ENCODE measurements at regions not wholly inside any gene's neighbourhood (a gene's known extent, or its start where the extent isn't known, plus 50 kb on each side); places are given as distances from the start of the nearest gene placed in this dataset.
"Not testable (repeated sequence)": the region's sequence is repeated elsewhere in the genome, so short reads cannot be mapped to it uniquely, and the experiment has no call there.

DNA sequence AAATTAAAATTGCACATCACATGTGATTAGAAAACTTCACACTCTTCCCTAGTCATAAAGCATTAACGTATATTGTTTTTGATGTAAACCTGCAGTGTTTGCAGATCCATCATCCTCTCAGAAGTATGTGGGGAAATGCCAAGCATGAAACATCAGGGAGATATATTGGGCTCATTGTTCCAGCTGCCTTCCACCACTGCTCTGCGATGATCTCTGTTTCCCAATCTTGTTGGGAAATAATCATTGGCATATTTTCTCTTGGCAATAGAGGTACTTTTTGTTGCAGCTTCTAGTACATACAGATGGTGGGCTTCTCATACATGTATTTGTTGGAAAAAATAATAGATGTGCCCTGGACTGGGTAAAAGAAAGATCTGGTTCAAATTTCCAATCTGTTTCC lies 466.3 kb upstream of the HS3ST1 start:
- DNase-seq, result no peak

DNA sequence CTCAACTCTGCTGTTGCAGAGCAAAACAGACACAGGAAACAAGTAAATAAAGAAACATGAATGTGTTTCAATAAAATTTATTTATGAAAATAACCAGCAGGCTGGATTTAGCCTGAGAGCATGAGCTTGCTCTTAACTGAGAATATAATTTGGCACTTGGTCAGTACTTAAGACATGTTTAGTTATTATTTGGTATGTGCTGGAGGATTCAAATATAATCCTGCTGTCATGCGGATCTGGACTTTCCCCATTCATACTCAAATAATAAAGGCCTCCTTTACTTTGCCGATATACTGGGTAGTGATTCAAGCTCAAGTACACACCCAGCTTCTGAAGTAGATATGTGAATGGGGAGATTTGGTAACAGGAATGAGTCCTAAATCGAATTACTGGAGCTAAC lies 465.5 kb upstream of the HS3ST1 start:
- DNase-seq, result no peak

DNA sequence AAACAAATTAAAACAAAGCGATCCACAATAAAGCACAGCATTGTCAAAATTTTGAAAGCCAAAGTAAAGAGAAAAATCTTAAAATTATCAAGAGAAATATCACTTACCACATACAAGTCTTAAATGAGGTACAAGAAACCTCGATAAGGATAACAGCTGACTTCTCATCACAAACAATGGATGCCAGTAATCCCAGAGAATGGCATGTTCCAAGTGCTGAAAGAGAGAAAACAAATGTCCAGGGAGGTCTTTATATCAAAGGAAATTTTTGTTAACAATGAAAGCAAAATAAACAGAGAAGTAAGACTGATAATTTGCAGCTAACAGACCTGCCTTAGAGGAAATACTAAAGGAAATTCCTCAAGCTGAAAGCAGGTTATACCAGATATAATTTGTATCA lies 460.4 kb upstream of the HS3ST1 start:
- no peak for DNase-seq

DNA sequence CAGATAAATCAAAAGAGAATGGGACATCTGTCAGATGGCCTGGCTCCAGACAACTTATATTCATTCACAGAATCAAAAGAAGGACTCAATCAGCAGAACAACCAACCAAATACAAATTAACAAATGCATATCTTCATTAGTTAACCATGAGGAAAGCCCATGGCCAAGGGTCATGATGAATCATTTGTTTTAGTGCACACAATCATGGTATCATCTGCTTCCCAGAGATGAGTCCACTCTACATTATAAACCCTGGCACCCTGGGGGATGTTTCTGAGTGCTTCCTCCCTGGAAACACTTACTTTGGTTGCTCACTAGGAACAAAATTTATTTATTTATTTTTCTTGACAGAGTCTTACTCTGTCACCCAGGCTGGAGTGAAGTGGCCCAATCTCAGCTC lies 453.3 kb upstream of the HS3ST1 start:
- no peak for DNase-seq

DNA sequence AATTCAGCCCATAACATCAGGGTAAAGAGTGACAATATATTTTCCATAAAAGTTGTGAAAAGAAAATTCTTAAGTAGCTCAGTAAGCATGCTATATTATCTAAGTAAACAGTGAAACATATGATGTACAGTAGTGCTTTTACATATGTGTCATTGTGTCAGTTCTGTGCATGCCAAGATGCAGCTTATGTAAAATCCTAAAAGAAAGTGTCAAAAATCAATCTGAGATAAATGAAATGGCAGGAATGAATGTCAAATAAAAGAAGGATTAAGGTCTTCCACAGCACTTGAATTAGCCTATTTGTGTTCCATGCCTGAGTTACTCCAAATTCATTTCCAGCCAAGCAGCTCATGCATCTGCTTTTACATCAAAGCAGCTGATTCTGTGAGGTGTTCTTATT lies 452.7 kb upstream of the HS3ST1 start:
- no peak for DNase-seq

DNA sequence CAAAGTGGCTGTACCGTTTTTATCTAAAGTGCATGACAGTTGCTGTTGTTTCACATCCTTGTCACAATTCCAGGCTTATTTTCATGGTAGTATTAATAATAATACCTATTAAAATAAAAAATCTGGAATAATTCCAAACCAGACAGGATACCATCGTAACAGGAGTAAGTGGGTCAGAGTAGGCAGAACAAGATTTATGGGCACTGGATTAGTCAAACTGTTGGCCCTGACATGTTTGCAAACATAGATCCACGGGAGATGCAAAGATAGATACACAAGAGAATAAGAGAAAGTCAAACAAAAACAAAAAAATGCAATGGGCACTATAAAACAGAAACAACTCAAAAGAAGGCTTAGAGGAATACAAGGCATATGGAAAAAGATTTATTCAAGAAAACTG lies 449.5 kb upstream of the HS3ST1 start:
- no peak for DNase-seq

DNA sequence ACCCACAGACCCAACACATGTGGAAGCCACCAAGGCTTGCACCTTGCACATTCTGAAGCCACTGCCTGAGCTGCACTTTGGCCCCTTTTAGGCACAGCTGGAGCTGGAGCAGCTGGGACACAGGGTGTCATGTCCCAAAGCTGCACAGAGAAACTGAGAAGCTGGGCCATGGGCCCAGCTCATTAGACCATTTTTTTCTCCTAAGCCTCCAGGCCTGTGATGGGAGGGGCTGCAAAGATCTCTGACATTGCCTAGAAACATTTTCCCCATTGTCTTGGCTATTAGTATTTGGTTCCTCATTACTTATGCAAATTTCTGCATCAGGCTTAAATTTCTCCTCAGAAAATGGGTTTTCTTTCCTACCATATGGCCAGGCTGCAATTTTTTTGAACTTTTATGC lies 447.4 kb upstream of the HS3ST1 start:
- no peak for DNase-seq

DNA sequence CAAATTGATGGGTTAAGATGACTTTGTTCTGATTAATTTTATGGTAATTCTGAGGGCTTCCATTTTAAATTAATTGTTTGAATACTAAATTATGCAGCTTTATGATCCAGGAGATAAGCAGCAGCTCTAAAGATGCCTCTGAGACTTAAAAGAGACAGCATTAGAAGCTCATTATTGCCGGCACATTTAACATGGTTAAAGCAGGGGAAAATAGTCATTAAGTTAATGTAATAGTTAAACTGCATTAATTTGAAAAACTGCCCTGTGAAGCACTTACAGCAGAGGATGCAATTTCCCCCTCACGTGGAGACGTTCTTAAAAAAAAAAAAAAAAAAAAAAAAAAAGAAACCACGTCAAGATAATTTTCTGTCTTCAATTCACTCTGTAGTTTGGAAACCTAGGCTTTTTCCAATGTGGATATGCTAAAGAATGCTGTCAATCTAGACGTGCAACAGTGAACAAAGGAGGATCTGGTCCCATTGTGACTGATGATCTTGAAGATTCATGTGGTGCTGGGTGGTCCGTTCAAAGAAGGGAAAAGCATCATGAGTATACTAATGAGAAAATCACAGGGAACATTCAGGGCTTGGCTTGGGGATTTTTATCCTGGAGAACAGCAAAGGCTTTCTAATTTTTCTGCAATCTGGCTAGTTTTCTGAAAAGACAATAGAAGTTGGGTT lies 440.6 kb upstream of the HS3ST1 start:
- no peak for DNase-seq

DNA sequence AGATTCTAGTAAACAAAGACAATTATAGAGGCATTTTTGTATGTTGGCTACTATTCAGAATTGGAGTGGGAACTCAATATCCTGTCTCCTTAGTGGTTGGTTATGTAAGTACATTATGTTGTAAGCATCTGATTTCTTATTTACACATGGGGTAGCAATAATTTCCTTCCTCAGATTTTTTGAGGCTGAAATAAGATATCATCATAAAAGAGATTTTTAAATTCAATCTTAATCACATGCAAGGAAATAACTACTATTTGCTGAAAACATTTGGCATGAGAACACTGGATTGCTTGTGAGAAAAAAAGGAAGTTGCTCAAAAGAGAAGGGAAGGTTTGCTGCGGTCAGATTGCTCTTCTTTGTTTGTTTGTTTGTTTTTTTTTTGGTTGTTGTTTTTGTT lies 437.7 kb upstream of the HS3ST1 start:
- DNase-seq, result no peak

DNA sequence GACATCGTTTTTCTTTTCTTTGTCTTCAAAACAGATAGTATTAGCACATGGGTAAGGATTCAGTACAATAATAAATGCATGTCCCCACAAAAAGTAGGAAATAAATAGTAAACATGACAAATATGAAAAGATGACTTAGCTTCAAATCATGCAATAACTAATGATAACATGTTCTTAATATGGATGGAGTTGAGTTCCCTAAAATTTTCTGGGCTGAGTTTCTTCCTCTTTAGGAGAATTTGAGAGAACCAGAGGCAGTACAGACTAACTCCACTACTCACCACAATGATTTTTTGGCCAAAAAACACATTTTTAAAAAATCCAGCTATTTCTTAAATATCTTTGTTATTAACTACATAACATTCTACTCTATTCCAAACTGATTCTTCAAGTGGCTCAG lies 432.3 kb upstream of the HS3ST1 start:
- DNase-seq, result no peak

DNA sequence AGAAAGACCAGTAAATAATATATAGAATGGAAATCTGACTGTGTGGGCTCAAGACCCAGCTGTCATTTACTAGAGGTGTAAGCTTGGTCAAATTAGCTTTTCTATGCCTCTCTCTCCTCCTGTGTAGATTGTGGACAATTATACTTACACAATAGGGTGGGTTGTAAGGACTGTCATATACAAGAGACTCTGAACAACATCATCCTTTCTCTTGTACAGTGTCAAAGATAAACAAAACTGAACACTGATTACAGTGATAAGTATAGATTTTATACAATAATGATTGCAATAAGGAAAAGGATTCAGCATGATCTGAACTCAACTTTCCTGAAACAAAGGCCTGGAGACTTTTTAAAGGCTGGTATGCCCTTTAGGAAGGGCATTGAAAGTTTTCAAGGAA lies 429.2 kb upstream of the HS3ST1 start:
- no peak for DNase-seq

DNA sequence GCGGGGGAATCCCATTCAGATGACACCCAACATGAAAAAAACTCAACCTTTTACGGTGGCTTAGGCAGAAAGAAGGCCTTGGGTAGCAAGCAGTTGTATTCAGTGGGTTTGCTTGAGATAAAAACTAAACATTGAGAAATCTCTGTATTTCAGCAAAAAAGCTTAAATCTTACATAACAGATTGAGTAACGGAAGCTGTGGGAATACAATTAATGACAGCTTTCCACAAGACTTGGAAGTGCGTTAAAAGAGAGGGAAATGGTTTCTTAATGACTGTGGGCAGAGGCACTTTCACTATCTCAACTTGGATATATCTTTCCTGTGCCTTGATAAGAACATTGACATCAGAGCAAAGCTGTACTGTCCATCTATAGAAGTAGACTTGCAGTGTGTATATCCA lies 418.5 kb upstream of the HS3ST1 start:
- DNase-seq, result peak; percentile 22

DNA sequence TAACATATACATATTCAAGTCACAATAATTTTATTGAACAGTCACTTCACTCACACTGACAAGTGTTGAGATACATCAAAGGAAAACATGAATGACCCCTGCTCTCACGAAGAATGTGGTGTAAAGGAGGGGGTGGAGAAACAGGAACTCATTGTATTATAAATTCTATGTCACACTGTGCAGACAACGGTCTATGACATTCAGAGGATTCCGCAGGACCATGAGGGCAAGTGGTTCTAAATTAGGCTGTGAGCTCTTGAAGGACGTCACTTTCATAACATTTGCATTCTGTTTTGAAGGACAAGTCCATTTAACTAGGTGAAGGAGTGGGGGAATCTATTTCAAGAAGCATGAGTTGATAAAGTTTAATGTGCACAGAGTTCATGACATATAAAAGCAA lies 415.2 kb upstream of the HS3ST1 start:
- DNase-seq, result no peak

DNA sequence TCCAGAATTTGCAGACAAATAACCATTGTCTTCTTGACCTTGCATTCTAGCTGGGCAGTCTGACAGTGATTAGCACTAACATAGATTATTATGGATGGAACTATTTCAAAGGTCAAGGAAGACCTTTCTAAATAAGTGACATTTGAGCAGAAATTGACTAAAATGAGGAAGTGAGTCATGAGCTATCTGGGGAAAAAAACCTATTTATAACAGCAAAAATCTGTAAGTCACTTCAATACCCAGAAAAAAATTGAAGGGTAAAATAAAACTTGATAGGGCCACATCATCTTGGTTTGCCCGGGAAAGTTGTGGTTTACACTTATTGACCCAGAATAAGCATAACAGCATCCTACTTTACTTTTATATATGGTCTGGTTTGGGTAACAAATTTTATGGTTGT lies 414.6 kb upstream of the HS3ST1 start:
- no peak for DNase-seq

DNA sequence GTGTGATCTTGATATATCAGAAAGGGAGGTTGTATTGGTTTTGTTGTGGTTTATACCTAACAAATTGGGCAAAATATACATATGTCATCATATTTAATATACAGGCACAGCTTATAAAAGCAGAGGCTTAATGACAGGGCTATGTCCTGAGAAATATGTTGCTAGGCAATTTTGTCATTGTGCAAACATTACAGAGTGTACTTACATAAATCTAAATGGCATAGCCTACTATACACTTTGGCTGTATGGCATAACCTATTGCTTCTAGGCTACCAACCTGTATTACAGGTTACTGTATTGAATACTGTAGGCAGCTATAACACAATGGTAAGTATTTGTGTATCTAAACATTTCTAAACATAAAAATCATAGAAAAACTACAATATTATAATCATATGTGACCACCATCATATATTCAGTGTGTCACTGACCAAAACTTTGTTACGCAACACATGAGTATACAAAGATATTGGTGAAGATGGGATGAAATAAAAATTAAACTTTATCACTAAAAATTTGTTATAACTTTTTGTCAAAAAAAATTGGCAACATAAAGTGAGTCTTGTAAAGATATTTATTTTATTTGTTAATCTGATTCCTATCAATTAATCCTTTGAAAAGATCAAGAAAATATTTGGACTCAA lies 414.0 kb upstream of the HS3ST1 start:
- DNase-seq, result no peak

DNA sequence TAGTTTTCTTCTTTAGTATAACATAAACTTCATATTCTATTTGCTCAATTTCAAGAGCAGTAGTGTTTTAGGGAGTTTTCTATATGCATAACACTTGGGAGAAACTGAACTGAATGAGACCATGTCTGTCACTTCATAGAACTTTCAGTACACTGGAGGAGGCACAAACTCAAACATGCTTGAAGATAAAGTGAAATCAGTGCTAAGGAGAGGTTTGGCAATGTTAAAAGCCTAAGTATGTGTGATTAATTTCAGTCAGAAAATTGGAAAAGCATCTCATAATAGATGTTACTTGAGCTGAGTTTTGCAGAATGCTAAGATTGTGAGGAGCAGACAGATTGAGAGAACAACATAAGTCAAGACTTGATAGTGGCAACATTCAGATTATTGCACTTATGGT lies 411.2 kb upstream of the HS3ST1 start:
- DNase-seq, result no peak

DNA sequence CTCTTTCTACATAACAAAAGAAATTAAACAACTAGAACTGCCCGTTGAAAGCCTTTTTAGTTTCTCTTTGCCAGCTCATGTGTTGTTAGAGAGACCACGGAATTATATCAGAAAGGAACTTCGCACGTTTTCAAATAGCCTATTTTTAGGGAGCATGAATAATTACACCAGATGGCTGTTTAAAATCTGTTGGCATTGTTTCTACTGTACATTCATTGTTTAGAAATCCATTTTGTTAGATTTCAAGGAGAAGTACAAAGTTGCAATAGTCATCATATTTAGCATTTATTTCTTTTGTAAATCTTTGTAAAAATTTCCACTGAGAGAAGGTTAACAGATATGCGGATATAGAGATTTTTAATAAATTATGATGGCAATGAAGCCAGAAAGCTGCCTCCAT lies 403.0 kb upstream of the HS3ST1 start:
- no peak for DNase-seq

DNA sequence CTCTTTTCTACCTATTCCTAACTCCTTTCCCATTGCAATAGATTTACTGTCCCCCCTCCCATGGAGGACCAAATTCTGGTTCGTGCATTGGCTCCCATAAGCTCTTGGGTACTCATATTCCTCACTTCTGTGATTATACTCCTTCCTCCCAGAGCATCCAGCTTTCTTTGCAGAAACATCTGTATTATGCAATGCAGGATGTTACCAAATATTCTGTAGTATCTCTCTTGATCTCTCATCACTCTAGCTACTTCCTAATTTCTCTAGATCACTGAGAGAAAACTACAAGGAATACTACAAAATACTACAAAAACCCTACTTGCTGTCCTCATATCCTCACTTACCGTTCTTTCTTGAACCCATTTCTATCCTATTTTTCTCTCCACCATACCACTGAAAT lies 395.9 kb upstream of the HS3ST1 start:
- peak; percentile 55 for DNase-seq

DNA sequence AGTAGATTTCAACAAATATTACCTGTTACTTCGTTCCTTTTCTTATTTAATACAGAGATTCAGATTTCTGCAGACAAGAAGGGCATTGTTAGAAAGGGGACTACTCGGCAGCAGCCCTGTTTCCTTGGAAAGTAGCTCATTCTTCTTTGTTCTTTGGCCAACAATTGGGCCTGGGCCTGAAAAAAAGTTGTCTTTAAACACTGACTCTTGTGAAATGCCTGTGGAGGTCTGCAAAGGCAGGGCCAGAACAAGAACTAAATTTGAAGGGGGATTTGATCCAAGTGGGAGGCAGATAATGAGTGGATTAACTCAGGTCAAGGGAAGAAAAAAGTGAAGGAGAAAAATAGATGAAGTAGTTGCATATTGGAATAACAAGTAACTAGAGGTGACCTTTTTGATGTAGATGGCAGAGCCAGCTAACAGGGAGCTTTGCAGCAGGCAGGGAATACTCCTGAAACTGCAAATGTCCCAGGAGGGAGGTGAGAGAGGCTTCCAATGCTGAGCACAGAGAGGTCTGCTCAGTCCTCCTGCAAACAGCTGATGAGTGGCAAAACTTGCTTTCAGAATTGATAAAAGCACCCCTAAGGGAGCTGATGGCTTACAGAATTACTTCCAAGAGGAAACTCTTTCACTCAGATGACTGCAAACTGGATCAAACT lies 393.2 kb upstream of the HS3ST1 start:
- no peak for DNase-seq

DNA sequence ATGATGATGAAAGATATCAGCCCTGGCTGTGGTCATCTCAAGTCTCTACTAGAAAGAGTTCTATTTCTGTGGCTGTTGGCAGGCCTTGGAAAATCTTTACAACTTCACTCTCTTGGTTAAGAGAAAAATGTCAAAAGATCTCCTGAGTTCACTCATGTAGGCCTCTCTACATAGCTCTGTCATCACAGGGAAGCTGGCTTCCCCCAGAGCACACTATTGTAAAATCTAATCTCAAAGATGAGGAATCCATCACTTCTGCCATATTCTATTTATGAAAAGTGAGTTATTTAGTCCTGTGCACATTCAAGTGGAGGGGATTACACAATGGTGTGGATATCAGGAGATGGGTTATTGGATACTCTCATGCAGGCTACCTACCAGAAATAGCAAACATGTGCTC lies 388.4 kb upstream of the HS3ST1 start:
- DNase-seq, result no peak

DNA sequence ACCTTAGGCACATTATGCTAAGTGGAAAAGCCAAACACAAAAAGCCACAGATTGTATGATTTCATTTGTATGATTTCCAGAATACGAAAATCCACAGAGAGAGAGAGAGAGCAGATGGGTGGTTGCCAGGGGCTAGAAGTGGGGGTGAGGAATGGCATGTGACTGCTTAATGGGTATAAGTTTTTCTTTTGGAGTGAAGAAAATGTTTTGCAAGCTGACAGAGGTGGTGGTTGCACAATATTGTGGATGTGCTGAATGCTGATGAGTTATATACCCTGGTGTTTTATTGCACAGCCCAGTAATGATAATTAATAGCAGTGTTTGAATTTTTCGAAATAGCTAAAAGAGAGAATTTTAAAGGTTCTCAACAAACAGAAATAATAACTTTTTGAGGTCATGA lies 386.1 kb upstream of the HS3ST1 start:
- peak; percentile 3 for DNase-seq

DNA sequence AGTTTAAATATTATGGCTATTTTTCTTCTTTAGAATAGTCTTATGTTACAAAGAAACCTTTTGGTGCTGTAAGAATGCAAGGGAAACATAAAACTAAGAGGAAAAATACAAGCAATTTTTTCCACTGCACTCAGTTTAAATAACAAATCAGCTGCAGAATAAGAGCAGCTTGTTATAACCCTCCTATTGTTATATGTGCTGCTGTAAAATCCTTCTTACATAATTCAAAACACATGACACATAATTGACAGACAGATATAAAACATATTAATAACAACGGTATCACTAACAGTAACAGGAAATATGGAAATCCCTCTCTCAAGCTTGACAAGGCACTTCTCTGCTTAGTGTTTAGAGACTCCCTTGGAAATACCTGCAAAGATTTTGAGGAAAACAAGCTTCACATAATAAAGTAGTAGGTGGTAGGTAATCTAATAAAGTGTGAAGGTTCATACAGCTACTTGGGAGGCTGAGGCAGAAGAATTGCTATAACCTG lies 385.3 kb upstream of the HS3ST1 start:
- no peak for DNase-seq

DNA sequence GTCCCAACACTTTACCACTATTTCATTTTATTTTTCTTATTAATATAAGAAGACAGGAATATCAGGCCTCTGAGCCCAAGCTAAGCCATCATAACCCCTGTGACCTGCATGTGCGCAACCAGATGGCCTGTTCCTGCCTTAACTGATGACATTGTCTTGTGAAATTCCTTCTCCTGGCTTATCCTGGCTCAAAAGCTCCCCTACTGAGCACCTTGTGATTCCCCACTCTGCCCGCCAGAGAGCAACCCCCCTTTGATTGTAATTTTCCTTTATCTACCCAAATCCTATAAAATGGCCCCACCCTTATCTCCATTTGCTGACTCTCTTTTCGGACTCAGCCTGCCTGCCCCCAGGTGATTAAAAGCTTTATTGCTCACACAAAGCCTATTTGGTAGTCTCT lies 382.8 kb upstream of the HS3ST1 start:
- not testable (repeated sequence) for DNase-seq

DNA sequence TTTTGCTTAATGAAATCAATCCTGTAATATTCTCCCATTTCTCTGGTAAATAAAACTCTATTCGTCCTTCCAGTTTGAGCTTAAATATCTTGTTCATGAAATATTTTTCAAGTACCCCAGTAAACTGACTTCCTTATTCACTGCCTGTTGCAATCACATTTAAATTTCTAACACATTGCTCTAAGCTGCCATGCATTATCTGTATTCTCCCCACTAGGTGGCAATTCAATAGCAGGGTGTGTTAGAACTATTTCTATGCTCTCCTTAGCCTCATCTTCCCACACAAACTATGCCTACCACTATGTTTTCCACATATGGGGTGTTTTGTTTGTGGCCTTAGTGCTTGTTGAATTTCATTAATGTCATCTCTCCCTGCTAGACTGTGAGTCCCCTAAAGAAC lies 377.1 kb upstream of the HS3ST1 start:
- peak; percentile 74 for DNase-seq

All from hematopoietic multipotent progenitor cell treated with erythropoietin and hydrocortisone succinate and interleukin-3 and kit ligand, for 6 days (in vitro differentiated cells).